H1 (cell line): ENCODE measurements at regions not wholly inside any gene's neighbourhood (a gene's known extent, or its start where the extent isn't known, plus 50 kb on each side); places are given as distances from the start of the nearest gene placed in this dataset.

ENCODE experiments used
- BRCA1 ChIP-seq: IDR thresholded peaks from 2 replicates; pipeline ENCODE4 v1.6.1; 2012; ENCODE audit warnings: low read depth, low read length, improper control_type of control experiment
- CBX8 ChIP-seq: fragments of 300-800, 300-1000 bp; sonication (generic); IDR thresholded peaks from 2 replicates; pipeline ENCODE4 v1.7.1; 2016; ENCODE audit warnings: low read depth, low read length, borderline replicate concordance
- CTCF ChIP-seq, 3 experiments: IDR thresholded peaks; 1 replicate in 2 of 3; 2 replicates in 1 of 3; pipeline versions ENCODE4 v1.5.1 to v1.6.1; 2011; ENCODE audit warnings: low read length in 3 of 3, mild to moderate bottlenecking in 3 of 3, inconsistent platforms in 2 of 3, low read depth in 1 of 3, moderate library complexity in 1 of 3; ENCODE audit not compliant: insufficient read depth in 1 of 3; ENCODE audit errors: control extremely low read depth in 1 of 3
- EZH2 ChIP-seq: fragments of 200-600 bp; sonication (generic); IDR thresholded peaks from 2 replicates; pipeline ENCODE4 v1.7.1; 2012; ENCODE audit warnings: low read depth, mild to moderate bottlenecking, moderate library complexity, low read length, inconsistent platforms; ENCODE audit not compliant: severe bottlenecking
- GTF2F1 ChIP-seq: IDR thresholded peaks from 2 replicates; pipeline ENCODE4 v1.6.1; 2012; ENCODE audit warnings: low read depth, low read length, improper control_type of control experiment, borderline replicate concordance
- POLR2A ChIP-seq, 2 experiments: IDR thresholded peaks; 1 replicate in 1 of 2; 2 replicates in 1 of 2; pipeline ENCODE4 v1.6.1; 2011; ENCODE audit warnings: low read depth in 2 of 2, low read length in 2 of 2, mild to moderate bottlenecking in 2 of 2; ENCODE audit errors: control extremely low read depth in 1 of 2
- RFX5 ChIP-seq: IDR thresholded peaks from 2 replicates; pipeline ENCODE4 v1.6.1; 2011; ENCODE audit warnings: low read depth, low read length, improper control_type of control experiment, borderline replicate concordance
- SP1 ChIP-seq: IDR thresholded peaks from 2 replicates; pipeline ENCODE4 v1.6.1; 2011; ENCODE audit warnings: low read depth, low read length
- SP4 ChIP-seq: IDR thresholded peaks from 2 replicates; pipeline ENCODE4 v1.6.1; 2012; ENCODE audit warnings: low read length, inconsistent platforms
- TAF7 ChIP-seq: optimal IDR thresholded peaks from 2 replicates; pipeline ENCODE3; 2011; ENCODE audit warnings: low read depth, mild to moderate bottlenecking, inconsistent platforms, low read length, moderate library complexity, borderline replicate concordance
- TBP ChIP-seq: IDR thresholded peaks from 2 replicates; pipeline ENCODE4 v1.6.1; 2011; ENCODE audit warnings: low read depth, low read length, improper control_type of control experiment
- USF2 ChIP-seq: IDR thresholded peaks from 2 replicates; pipeline ENCODE4 v1.6.1; 2011; ENCODE audit warnings: low read length, improper control_type of control experiment

- TF ChIP-seq TAF7 (no peak), SP4 (no peak), CTCF (IDR thresholded peaks at IDR 0.05; ENCODE audit: control extremely low read depth in 1 of 3, insufficient read depth in 1 of 3, low read depth in 1 of 3, low read length in 3 of 3) (no peak), TBP (no peak), POLR2A (IDR thresholded peaks at IDR 0.05; ENCODE audit: control extremely low read depth in 1 of 2, low read depth in 2 of 2, low read length in 2 of 2) (no peak), EZH2 (no peak), GTF2F1 (no peak), RFX5 (no peak), SP1 (no peak), USF2 (no peak), CBX8 (no peak), BRCA1 (no peak)
Observed at GRCh38 chrX:26908218-26908617, 554.9 kb downstream of the PPP4R3C start.
